ENCODE measurements at regions not wholly inside any gene's neighbourhood (a gene's known extent, or its start where the extent isn't known, plus 50 kb on each side); places are given as distances from the start of the nearest gene placed in this dataset.

DNA sequence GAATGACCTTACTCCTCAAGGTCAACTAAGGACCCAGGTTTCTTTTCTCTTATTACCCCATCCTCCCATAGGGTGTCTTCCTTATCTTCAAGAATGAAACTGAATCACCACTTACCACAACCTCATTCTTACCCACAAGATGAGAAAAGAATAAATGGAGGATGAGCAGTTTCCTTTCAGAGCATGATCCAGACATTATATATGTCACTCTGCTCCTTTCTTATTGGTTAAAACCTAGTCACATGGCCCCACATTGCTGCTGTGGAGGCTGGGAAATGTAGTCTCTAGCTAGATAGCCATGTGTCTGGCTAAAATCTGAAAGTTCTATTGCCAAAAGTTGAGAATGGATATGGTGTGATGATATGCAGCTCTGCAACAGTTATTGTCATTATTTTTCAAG lies 62.4 kb upstream of the RAI2 start:
- TF ChIP-seq, protein P1, sequence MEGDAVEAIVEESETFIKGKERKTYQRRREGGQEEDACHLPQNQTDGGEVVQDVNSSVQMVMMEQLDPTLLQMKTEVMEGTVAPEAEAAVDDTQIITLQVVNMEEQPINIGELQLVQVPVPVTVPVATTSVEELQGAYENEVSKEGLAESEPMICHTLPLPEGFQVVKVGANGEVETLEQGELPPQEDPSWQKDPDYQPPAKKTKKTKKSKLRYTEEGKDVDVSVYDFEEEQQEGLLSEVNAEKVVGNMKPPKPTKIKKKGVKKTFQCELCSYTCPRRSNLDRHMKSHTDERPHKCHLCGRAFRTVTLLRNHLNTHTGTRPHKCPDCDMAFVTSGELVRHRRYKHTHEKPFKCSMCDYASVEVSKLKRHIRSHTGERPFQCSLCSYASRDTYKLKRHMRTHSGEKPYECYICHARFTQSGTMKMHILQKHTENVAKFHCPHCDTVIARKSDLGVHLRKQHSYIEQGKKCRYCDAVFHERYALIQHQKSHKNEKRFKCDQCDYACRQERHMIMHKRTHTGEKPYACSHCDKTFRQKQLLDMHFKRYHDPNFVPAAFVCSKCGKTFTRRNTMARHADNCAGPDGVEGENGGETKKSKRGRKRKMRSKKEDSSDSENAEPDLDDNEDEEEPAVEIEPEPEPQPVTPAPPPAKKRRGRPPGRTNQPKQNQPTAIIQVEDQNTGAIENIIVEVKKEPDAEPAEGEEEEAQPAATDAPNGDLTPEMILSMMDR (conservative IDR thresholded peaks at IDR 0.05; ENCODE audit: low read length), result no peak
- TF ChIP-seq EZH2phosphoT487 (IDR thresholded peaks at IDR 0.05; ENCODE audit: borderline replicate concordance, low read depth, low read length), result no peak

Measured in OCI-LY7 (cell line).